ENCODE measurements at regions not wholly inside any gene's neighbourhood (a gene's known extent, or its start where the extent isn't known, plus 50 kb on each side); places are given as distances from the start of the nearest gene placed in this dataset.

GRCh38 chr1:47580451-47580995 is 142.7 kb downstream of the FOXD2 start:
- H3K4me3 ChIP-seq = no peak overlapping the region
- ATAC-seq = no peak
- no peaks in the 10 kb centered on the region for H3K9me3 ChIP-seq
- TF ChIP-seq CTCF (IDR thresholded peaks at IDR 0.05) = no peak
- no peak for TF ChIP-seq POLR2A (IDR thresholded peaks at IDR 0.05)
- no peak for TF ChIP-seq EP300 (IDR thresholded peaks at IDR 0.05)
- no peak for TF ChIP-seq POLR2AphosphoS5 (IDR thresholded peaks at IDR 0.05)
- H3K4me1 ChIP-seq = peaks cover 0 to 21% (median 4%) of the 10 kb centered on the region in 3 donors
- no peaks in the 10 kb centered on the region for H3K36me3 ChIP-seq
- H3K27ac ChIP-seq = no peak overlapping the region
- 86 to 91% methylated on average over 1 to 7 of the region's 11 CpGs for WGBS, 2 donors (ENCODE audit: low coverage in 1 of 2)
- peaks cover 68% of the 10 kb centered on the region for H3K27me3 ChIP-seq

- 53 to 61% methylated on average over 4 to 5 of the region's 8 CpGs for WGBS, 2 donors (ENCODE audit: low coverage in 1 of 2)
- no peaks in the 10 kb centered on the region for H3K9me3 ChIP-seq
- no peak for ATAC-seq
- H3K36me3 ChIP-seq = no peaks in the 10 kb centered on the region
- H3K4me3 ChIP-seq = no peak overlapping the region
- H3K27ac ChIP-seq = no peak overlapping the region
- peaks cover 0 to 19% (median 2%) of the 10 kb centered on the region in 3 donors for H3K4me1 ChIP-seq
- no peak for TF ChIP-seq CTCF (IDR thresholded peaks at IDR 0.05)
- no peak for TF ChIP-seq POLR2AphosphoS5 (IDR thresholded peaks at IDR 0.05)
- TF ChIP-seq EP300 (IDR thresholded peaks at IDR 0.05) = no peak
- TF ChIP-seq POLR2A (IDR thresholded peaks at IDR 0.05) = no peak
- peaks cover 60% of the 10 kb centered on the region for H3K27me3 ChIP-seq
Observed at GRCh38 chr1:47582891-47583608, 145.2 kb downstream of the FOXD2 start.

GRCh38 chr1:47584249-47584648 is 146.4 kb downstream of the FOXD2 start:
- TF ChIP-seq POLR2A (IDR thresholded peaks at IDR 0.05) = no peak
- TF ChIP-seq CTCF (IDR thresholded peaks at IDR 0.05) = no peak
- no peak for TF ChIP-seq POLR2AphosphoS5 (IDR thresholded peaks at IDR 0.05)
- no peak for TF ChIP-seq EP300 (IDR thresholded peaks at IDR 0.05)
- no peak for ATAC-seq

GRCh38 chr1:47585141-47585902 is 147.5 kb downstream of the FOXD2 start:
- WGBS, 2 donors (ENCODE audit: low coverage in 1 of 2) = 66 to 72% methylated on average over 9 of the region's 9 CpGs
- peaks cover 59% of the 10 kb centered on the region for H3K27me3 ChIP-seq
- no peaks in the 10 kb centered on the region for H3K4me1 ChIP-seq
- no peak overlapping the region for H3K4me3 ChIP-seq
- H3K36me3 ChIP-seq = no peaks in the 10 kb centered on the region
- H3K27ac ChIP-seq = no peak overlapping the region
- TF ChIP-seq CTCF (IDR thresholded peaks at IDR 0.05) = no peak
- TF ChIP-seq POLR2A (IDR thresholded peaks at IDR 0.05) = no peak
- no peak for TF ChIP-seq EP300 (IDR thresholded peaks at IDR 0.05)
- ATAC-seq = no peak
- H3K9me3 ChIP-seq = no peaks in the 10 kb centered on the region

More at GRCh38 chr1:47584249-47584648, 146.4 kb downstream of the FOXD2 start:
- WGBS, 2 donors (ENCODE audit: low coverage in 1 of 2) = 50 to 67% methylated on average over 1 of the region's 1 CpG
- Histone ChIP-seq H3K4me3 (no peak overlapping the region), H3K4me1 (peaks cover 0 to 7% (median 0%) of the 10 kb centered on the region in 3 donors), H3K27ac (no peak overlapping the region), H3K27me3 (peaks cover 58% of the 10 kb centered on the region), H3K36me3 (no peaks in the 10 kb centered on the region), H3K9me3 (no peaks in the 10 kb centered on the region)

Data from gastroesophageal sphincter (tissue), 4 donors.